ENCODE measurements at regions not wholly inside any gene's neighbourhood (a gene's known extent, or its start where the extent isn't known, plus 50 kb on each side); places are given as distances from the start of the nearest gene placed in this dataset.

DNA sequence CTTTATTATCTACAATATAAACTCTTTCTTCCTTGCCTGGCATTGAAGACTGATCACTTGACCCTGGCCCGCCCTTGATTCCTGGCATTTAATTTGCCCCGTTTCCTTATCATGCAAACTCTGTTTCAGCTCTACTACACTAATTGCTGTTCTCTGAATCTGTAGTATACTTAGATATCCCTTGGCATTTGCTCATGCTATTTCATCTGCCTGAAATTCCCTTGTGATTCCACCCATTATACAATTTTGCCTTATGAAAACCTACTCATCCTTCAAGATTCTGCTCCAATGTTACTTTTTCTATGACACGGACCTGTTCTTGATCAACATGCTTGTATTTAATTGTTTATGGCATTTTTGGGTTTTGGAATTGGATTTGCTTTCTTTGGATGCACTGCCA lies 459.9 kb upstream of the AMOT start:
- 42 to 58% methylated on average over 3 of the region's 3 CpGs for WGBS, 2 donors
- TF ChIP-seq, protein P1, sequence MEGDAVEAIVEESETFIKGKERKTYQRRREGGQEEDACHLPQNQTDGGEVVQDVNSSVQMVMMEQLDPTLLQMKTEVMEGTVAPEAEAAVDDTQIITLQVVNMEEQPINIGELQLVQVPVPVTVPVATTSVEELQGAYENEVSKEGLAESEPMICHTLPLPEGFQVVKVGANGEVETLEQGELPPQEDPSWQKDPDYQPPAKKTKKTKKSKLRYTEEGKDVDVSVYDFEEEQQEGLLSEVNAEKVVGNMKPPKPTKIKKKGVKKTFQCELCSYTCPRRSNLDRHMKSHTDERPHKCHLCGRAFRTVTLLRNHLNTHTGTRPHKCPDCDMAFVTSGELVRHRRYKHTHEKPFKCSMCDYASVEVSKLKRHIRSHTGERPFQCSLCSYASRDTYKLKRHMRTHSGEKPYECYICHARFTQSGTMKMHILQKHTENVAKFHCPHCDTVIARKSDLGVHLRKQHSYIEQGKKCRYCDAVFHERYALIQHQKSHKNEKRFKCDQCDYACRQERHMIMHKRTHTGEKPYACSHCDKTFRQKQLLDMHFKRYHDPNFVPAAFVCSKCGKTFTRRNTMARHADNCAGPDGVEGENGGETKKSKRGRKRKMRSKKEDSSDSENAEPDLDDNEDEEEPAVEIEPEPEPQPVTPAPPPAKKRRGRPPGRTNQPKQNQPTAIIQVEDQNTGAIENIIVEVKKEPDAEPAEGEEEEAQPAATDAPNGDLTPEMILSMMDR (IDR thresholded peaks at IDR 0.05) = no peak
- TF ChIP-seq EP300 (IDR thresholded peaks at IDR 0.05) (no peak), POLR2A (IDR thresholded peaks at IDR 0.05) (no peak)

DNA sequence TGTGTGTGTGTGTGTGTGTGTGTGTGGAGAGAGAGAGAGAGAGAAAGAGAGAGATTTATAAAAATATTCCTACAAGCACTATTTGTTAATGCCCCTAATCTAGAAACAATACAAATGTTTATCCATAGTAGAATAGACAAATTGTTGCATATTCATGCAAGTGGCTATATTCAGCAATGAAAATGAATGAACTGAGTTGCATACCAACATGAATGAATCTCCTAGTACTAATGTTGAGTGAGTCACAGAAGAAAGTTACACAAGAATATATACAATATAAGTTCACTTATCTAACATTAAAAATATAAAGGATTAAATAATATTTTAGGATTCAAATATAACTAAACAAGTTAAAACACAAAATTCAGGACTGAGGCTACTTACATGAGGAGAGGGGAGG lies 456.8 kb upstream of the AMOT start:
- H3K27me3 ChIP-seq = peaks cover 0 to 17% of the 10 kb centered on the region in 2 donors
- no peaks in the 10 kb centered on the region for H3K4me1 ChIP-seq
- no peak overlapping the region for H3K27ac ChIP-seq
- no peak for DNase-seq (ENCODE audit: low spot score in 2 of 2)
- TF ChIP-seq POLR2A (IDR thresholded peaks at IDR 0.05) (no peak), EP300 (IDR thresholded peaks at IDR 0.05) (no peak)
- TF ChIP-seq, protein P1 (IDR thresholded peaks at IDR 0.05) = no peak
- no peaks in the 10 kb centered on the region for H3K9me3 ChIP-seq
- no peaks in the 10 kb centered on the region for H3K36me3 ChIP-seq
- no peak overlapping the region for H3K4me3 ChIP-seq

More for the DNA sequence above, 459.9 kb upstream of the AMOT start:
- Histone ChIP-seq H3K4me1 (no peaks in the 10 kb centered on the region), H3K27ac (no peak overlapping the region), H3K9me3 (no peaks in the 10 kb centered on the region), H3K27me3 (peaks cover 0 to 18% of the 10 kb centered on the region in 2 donors), H3K4me3 (no peak overlapping the region), H3K36me3 (no peaks in the 10 kb centered on the region)
- DNase-seq (ENCODE audit: low spot score in 2 of 2) = no peak

DNA sequence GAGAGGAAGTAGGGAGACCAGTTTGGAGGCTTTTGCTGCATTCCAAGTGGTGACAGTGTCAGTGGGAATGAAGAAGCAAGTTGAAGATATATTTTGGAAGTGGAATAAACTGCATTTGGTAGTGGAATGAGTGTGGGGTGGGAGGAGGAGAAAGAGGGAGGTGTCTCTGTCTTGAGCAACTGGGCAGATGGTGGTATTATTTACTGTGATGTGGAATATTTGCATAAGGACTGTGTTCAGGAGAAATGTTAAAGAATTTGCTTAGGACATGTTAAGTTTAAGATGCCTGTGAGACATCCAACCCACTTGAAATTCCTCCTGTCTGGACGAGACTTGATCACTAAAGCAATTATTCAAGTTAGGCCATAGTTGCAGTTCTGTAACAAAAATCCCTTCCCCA lies 448.9 kb upstream of the AMOT start:
- no peaks in the 10 kb centered on the region for H3K9me3 ChIP-seq
- WGBS, 2 donors = 44 to 50% methylated on average over 1 of the region's 1 CpG
- H3K4me3 ChIP-seq = no peak overlapping the region
- TF ChIP-seq, protein P1 (IDR thresholded peaks at IDR 0.05) = no peak
- no peak for DNase-seq (ENCODE audit: low spot score in 2 of 2)
- H3K27me3 ChIP-seq = peaks cover 0 to 8% of the 10 kb centered on the region in 2 donors
- no peaks in the 10 kb centered on the region for H3K4me1 ChIP-seq
- no peaks in the 10 kb centered on the region for H3K36me3 ChIP-seq
- H3K27ac ChIP-seq = no peak overlapping the region

DNA sequence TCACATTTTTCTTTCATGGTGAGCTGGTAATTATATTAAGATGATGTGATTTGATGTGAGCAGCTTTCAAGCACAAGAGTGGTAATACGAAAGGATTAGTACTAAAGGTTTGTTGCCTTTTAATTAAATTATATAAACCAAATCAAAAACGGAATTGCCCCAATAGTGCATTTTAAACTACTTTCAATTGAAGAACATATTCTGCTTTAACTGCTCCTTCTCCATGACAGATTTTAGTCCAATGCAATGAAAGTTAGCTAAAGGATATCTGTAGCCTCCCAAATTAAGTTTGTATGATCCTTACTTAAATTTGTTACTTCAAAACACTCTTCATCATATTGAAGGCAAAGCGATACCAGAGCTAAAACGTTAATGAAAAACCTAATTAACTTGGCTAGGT lies 447.1 kb upstream of the AMOT start:
- Histone ChIP-seq H3K27me3 (peaks cover 0 to 3% of the 10 kb centered on the region in 2 donors), H3K36me3 (no peaks in the 10 kb centered on the region), H3K9me3 (no peaks in the 10 kb centered on the region), H3K4me3 (no peak overlapping the region), H3K4me1 (no peaks in the 10 kb centered on the region), H3K27ac (no peak overlapping the region)
- DNase-seq (ENCODE audit: low spot score in 2 of 2) = no peak
- 84% methylated on average over 4 of the region's 4 CpGs for WGBS, 2 donors
- no peak for TF ChIP-seq POLR2A (IDR thresholded peaks at IDR 0.05)
- TF ChIP-seq, protein P1 (IDR thresholded peaks at IDR 0.05) = no peak
- no peak for TF ChIP-seq EP300 (IDR thresholded peaks at IDR 0.05)

DNA sequence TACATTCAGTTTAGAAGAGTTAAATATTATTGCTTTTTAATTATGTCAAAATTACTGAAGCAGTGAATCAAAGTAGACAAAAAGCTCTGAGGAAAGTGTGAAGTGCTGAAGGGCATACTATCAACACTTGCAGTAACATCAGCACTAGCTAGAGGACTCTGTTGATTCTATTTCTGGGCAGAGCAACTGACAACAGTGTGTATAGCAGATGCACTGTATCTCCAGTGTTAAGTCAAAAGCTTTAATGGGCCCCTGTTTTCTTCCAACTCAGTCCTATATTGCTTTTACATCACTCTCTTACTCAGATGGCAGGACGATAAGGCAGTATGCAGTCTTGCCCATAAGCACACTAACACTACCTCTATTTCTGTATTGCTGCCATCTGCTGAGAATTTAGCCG lies 435.2 kb upstream of the AMOT start:
- TF ChIP-seq POLR2A (IDR thresholded peaks at IDR 0.05) (no peak), EP300 (IDR thresholded peaks at IDR 0.05) (no peak)
- TF ChIP-seq, protein P1 (IDR thresholded peaks at IDR 0.05) = no peak
- Histone ChIP-seq H3K27me3 (peaks cover 0 to 12% of the 10 kb centered on the region in 2 donors), H3K27ac (no peak overlapping the region), H3K4me3 (no peak overlapping the region), H3K4me1 (no peaks in the 10 kb centered on the region), H3K9me3 (no peaks in the 10 kb centered on the region), H3K36me3 (no peaks in the 10 kb centered on the region)
- 80 to 94% methylated on average over 2 of the region's 2 CpGs for WGBS, 2 donors
- no peak for DNase-seq (ENCODE audit: low spot score in 2 of 2)

All from tibial nerve (tissue), 4 donors.